GM06990 (cell line): ENCODE measurements at regions not wholly inside any gene's neighbourhood (a gene's known extent, or its start where the extent isn't known, plus 50 kb on each side); places are given as distances from the start of the nearest gene placed in this dataset.

Experiments
- DNase-seq: peaks from one replicate; pipeline ENCODE4 v3.0.0-alpha.2; 2011; ENCODE audit not compliant: insufficient read length; ENCODE audit errors: extremely low read depth
- H3K27me3 ChIP-seq: replicated peaks from 2 replicates; pipeline ENCODE4 v1.6.0; 2011; ENCODE audit warnings: low read length; ENCODE audit not compliant: control insufficient read depth, insufficient read depth
- H3K36me3 ChIP-seq: 2 replicates; pipeline ENCODE4 v1.5.1; 2011; ENCODE audit warnings: low read length; ENCODE audit not compliant: control insufficient read depth, insufficient read depth
- H3K4me3 ChIP-seq: replicated peaks from 2 replicates; pipeline ENCODE4 v1.5.1; 2011; ENCODE audit warnings: low read depth, mild to moderate bottlenecking, control low read depth, low read length
- TF ChIP-seq, protein P1 (sequence below): IDR thresholded peaks from 2 replicates; pipeline ENCODE4 v1.5.1; 2011; ENCODE audit warnings: low read length, control low read depth, mild to moderate bottlenecking, inconsistent platforms; ENCODE audit not compliant: insufficient read depth, poor library complexity, severe bottlenecking

- H3K4me3 ChIP-seq = no peak overlapping the region
- no peak for DNase-seq
- H3K36me3 ChIP-seq = no peaks in the 10 kb centered on the region
- H3K27me3 ChIP-seq = no peaks in the 10 kb centered on the region; the same call in 1 of the 2 replicates
- TF ChIP-seq, protein P1, sequence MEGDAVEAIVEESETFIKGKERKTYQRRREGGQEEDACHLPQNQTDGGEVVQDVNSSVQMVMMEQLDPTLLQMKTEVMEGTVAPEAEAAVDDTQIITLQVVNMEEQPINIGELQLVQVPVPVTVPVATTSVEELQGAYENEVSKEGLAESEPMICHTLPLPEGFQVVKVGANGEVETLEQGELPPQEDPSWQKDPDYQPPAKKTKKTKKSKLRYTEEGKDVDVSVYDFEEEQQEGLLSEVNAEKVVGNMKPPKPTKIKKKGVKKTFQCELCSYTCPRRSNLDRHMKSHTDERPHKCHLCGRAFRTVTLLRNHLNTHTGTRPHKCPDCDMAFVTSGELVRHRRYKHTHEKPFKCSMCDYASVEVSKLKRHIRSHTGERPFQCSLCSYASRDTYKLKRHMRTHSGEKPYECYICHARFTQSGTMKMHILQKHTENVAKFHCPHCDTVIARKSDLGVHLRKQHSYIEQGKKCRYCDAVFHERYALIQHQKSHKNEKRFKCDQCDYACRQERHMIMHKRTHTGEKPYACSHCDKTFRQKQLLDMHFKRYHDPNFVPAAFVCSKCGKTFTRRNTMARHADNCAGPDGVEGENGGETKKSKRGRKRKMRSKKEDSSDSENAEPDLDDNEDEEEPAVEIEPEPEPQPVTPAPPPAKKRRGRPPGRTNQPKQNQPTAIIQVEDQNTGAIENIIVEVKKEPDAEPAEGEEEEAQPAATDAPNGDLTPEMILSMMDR = no peak
Observed at GRCh38 chr9:89745601-89746376, 141.0 kb downstream of the GADD45G start.

DNA sequence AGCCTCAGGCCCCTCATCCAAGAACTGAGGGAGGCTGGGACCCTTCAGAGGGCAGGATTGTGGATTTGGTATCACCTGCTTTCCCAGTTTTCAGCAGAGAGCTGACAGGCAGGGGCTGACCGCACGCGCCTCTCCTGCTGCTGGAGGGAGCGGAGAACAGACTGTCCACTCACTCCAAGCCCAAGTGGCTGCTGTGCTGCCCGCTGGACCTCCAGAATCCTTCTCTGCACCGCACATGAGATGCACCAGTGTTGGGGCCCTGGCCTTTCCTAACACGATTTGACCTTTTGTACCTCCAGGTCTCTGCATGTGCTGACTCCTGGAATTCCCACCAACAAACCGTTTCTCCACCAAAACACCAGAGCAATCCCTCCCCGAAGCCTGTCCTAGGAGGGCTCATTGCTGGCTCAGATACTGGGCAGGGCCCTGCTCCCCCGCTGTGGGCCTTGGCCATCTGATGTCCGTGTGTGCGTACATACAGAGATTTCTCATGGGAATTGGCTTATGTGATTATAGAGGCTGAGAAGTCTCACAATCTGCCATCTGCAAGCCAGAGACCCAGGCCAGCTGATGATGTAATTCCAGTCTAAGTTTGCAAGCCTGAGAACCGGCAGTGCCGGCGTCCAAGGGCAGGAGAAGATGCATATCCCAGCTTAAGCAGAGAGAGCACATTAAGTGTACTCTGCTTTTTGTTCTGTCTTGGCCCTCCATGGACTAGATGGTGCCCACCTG lies 141.7 kb downstream of the GADD45G start:
- TF ChIP-seq, protein P1 = no peak
- DNase-seq = no peak
- Histone ChIP-seq H3K4me3 (no peak overlapping the region), H3K36me3 (no peaks in the 10 kb centered on the region), H3K27me3 (no peaks in the 10 kb centered on the region; the same call in 1 of the 2 replicates)

DNA sequence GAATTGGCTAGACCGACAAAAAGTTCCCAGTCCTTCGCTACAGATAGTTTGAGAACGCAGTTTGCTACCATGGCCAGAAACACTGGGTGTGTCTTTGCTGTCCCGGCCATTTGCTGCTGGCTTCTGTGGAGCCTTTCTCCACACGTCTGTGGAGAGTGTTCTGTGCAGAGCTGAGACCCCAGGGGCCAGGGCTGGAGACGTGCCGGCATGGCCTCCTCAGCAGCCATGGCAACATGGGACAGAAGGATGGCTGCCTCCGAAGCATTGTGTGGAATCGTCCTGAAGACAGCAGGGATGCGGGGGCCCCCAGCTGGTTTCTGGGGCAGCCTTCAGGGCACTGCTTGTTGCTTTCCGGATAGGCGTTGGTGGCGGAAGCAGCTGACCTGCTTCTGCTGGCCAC lies 142.8 kb downstream of the GADD45G start:
- no peaks in the 10 kb centered on the region; the same call in 1 of the 2 replicates for H3K27me3 ChIP-seq
- H3K36me3 ChIP-seq = no peaks in the 10 kb centered on the region
- DNase-seq = no peak
- TF ChIP-seq, protein P1 = no peak
- H3K4me3 ChIP-seq = no peak overlapping the region

DNA sequence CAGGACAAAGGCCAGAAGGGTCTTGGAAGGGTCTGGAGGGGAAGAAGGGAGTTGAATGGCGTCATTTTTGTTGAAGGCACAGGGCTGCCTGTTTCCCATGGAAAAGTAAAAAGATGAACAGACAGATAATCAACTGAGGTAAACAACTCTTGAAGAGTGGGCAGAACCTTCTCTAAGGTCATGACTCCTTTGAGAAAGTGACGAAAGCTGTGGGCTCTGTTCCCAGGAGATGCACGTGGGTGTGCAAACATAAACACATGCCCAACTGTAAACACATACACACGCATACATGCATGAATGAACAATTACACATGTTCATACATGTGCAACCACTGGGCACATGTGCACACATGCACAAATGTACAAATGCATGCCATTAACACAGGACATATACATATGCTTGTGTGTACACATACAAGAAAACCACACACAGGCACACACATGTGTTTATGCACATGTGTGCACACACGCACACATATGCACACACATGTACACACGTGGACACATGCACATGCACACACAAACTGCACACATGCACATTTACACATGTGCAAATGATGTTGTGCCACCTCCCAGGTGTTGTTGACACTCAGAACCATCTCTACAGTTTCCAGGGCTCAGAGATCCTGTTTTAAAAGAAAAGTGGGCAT lies 143.3 kb downstream of the GADD45G start:
- Histone ChIP-seq H3K27me3 (no peaks in the 10 kb centered on the region; the same call in 1 of the 2 replicates), H3K4me3 (no peak overlapping the region), H3K36me3 (no peaks in the 10 kb centered on the region)
- no peak for DNase-seq
- TF ChIP-seq, protein P1 = no peak

DNA sequence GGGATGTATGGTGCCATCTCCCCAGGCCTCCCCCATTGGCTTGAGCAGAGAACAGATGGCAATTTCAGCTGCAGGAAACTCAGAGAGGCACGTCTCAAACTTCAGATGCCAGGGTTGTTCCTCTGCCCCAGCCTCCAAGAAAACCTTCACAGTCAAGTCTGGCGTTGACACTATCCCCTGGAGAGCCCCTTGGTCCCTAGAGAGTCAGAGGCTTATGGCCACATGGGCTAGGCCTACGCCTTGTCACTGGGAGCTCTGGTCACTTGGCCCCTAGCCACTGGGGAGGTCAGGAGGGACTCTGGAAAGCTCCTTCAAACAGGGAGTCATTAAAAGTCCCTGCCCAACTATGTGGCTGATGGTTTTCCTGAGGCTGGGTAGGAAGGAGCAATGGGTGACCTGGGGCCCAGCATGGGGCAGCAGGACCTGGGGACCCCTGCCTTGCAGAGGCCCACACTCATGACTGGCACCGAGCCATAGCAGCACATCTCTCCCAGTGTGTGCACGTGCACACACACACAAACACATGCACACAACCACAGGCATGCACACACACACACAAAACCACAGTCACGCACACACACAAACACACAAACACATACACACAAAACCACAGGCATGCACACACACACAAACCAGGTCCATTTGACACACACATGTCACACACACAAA lies 144.2 kb downstream of the GADD45G start:
- DNase-seq = no peak
- no peaks in the 10 kb centered on the region for H3K36me3 ChIP-seq
- TF ChIP-seq, protein P1 = no peak
- H3K4me3 ChIP-seq = no peak overlapping the region
- no peaks in the 10 kb centered on the region; the same call in 1 of the 2 replicates for H3K27me3 ChIP-seq
